ENCODE measurements at regions not wholly inside any gene's neighbourhood (a gene's known extent, or its start where the extent isn't known, plus 50 kb on each side); places are given as distances from the start of the nearest gene placed in this dataset.
"Not testable (repeated sequence)": the region's sequence is repeated elsewhere in the genome, so short reads cannot be mapped to it uniquely, and the experiment has no call there.

DNA sequence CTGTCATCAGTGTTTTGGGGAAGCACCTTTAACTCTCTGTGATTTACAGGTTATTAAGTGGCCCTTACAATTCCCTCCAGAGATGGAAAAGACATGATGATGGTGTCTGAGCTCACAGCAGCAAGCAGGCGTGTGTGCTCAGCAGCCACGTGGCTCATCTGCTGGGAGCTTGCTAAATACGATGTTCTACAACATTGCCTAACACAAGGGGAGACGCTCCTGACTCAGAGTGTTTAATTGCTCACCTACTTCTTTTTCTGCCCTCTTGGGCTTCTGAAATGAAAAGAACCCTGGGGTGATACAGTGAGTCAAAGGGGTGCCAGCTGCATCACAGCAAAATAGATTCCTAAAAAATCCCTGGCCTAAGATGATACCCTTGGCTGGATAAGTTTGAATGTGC lies 56.2 kb upstream of the SAMD11 start:
- H3K27ac Mint-ChIP-seq = not testable (repeated sequence)

DNA sequence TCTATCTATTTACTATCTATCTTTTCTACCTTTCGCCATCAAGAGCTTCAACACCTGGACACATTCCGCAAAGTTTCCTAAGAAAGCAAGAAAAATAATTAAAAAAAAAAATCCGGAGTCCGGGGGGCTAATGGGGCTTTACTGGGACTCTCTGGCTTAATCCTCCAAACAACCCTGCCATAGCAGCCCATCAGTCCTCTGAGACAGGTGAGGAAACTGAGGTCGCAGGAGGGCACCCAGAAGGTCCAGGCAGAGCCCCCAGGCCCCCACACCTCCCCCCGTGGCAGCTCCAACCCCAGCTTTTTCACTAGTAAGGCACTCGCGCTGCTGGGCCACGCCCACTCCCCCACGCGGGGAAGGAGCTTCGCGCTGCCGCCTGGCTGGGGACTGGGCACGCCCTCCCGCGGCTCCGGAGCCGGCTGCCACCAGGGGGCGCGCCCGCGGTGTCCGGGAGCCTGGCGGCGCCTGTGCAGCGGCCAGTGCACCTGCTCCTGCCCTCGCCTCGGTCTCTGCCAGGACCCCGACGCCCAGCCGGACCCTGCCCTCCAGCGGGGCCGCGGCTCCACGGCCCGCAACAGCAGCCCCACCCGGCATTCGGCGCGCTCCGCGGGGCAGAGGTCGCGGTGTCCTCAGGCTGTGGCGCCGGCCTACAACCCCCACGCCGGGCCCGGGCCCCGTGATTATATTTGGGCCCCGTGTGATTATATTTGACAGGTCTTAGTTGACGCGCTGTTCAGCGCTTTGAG lies 54.1 kb upstream of the SAMD11 start:
- Mint-ChIP-seq H3K36me3 (no peaks in the 10 kb centered on the region), H3K27ac (no peak overlapping the region), H3K4me1 (peaks cover 19% of the 10 kb centered on the region), H3K27me3 (peaks cover 12% of the 10 kb centered on the region), H3K4me3 (no peak overlapping the region), H3K9me3 (no peaks in the 10 kb centered on the region)
- DNase-seq (ENCODE audit: low spot score in 2 of 2) = peak; percentile 90 to 95
- ATAC-seq (ENCODE audit: low read depth) = peak; percentile 66

More for the DNA sequence above, 56.2 kb upstream of the SAMD11 start:
- not testable (repeated sequence) for H3K9me3 Mint-ChIP-seq; H3K36me3 Mint-ChIP-seq; H3K4me3 Mint-ChIP-seq; ATAC-seq (ENCODE audit: low read depth); DNase-seq (ENCODE audit: low spot score in 2 of 2)
- peaks cover 21% of the 10 kb centered on the region for H3K4me1 Mint-ChIP-seq
- peaks cover 13% of the 10 kb centered on the region for H3K27me3 Mint-ChIP-seq

All from memory B cell (primary cell).